Fibroblast of skin of left biceps (primary cell): ENCODE measurements at regions not wholly inside any gene's neighbourhood (a gene's known extent, or its start where the extent isn't known, plus 50 kb on each side); places are given as distances from the start of the nearest gene placed in this dataset.

Source experiments
- DNase-seq, 2 experiments: peaks; one replicate each; pipeline ENCODE4 v3.0.0-alpha.2; 2013; ENCODE audit warnings: low read depth in 2 of 2

GRCh38 chr2:234339501-234339900, 157.4 kb downstream of the ARL4C start:
- no peak for DNase-seq

GRCh38 chr2:234339011-234339410, 157.9 kb downstream of the ARL4C start:
- no peak for DNase-seq

- DNase-seq: peak in 1 of 2 experiments; percentile 21
These were observed 161.1 kb downstream of the ARL4C start for GRCh38 chr2:234335661-234336228.

- no peak for DNase-seq
These were observed 162.1 kb downstream of the ARL4C start for GRCh38 chr2:234334756-234335155.

GRCh38 chr2:234334151-234334550, 162.7 kb downstream of the ARL4C start:
- DNase-seq: no peak

- DNase-seq: no peak
These were observed 163.4 kb downstream of the ARL4C start for GRCh38 chr2:234333168-234334130.

- no peak for DNase-seq
These were observed 164.9 kb downstream of the ARL4C start for GRCh38 chr2:234331966-234332365.

- DNase-seq: no peak
These were observed 165.3 kb downstream of the ARL4C start for GRCh38 chr2:234331566-234331965.

- no peak for DNase-seq
These were observed 166.0 kb downstream of the ARL4C start for GRCh38 chr2:234330902-234331301.

- DNase-seq: no peak
These were observed 167.5 kb downstream of the ARL4C start for GRCh38 chr2:234329202-234329960.

GRCh38 chr2:234328444-234328990, 168.4 kb downstream of the ARL4C start:
- no peak for DNase-seq

- DNase-seq: no peak
These were observed 170.2 kb downstream of the ARL4C start for GRCh38 chr2:234326694-234327093.

- no peak for DNase-seq
These were observed 172.8 kb downstream of the ARL4C start for GRCh38 chr2:234324116-234324515.

- DNase-seq: no peak
These were observed 174.0 kb downstream of the ARL4C start for GRCh38 chr2:234322766-234323465.

GRCh38 chr2:234320066-234320465, 176.8 kb downstream of the ARL4C start:
- DNase-seq: no peak

- no peak for DNase-seq
These were observed 178.5 kb downstream of the ARL4C start for GRCh38 chr2:234318361-234318760.

GRCh38 chr2:234313558-234313957, 183.3 kb downstream of the ARL4C start:
- DNase-seq: no peak

- DNase-seq: no peak
These were observed 186.7 kb downstream of the ARL4C start for GRCh38 chr2:234310166-234310565.

GRCh38 chr2:234309431-234309830, 187.4 kb downstream of the ARL4C start:
- DNase-seq: no peak

GRCh38 chr2:234308813-234309195, 188.1 kb downstream of the ARL4C start:
- no peak for DNase-seq

GRCh38 chr2:234308073-234308812, 188.6 kb downstream of the ARL4C start:
- DNase-seq: no peak
